HG02852 (cell line): ENCODE measurements at regions not wholly inside any gene's neighbourhood (a gene's known extent, or its start where the extent isn't known, plus 50 kb on each side); places are given as distances from the start of the nearest gene placed in this dataset.
"Not testable (repeated sequence)": the region's sequence is repeated elsewhere in the genome, so short reads cannot be mapped to it uniquely, and the experiment has no call there.

Experiments
- ATAC-seq: cut with Tn5 transposase; IDR thresholded peaks from one replicate; pipeline ENCODE4 v1.9.1; 2021; ENCODE audit warnings: mild to moderate bottlenecking, moderate library complexity; ENCODE audit not compliant: unreplicated experiment

- not testable (repeated sequence) for ATAC-seq
These were observed 111.2 kb upstream of the CYLC1 start for GRCh38 chrX:83749736-83750135.

- not testable (repeated sequence) for ATAC-seq
These were observed 110.5 kb upstream of the CYLC1 start for GRCh38 chrX:83750451-83750850.

GRCh38 chrX:83759872-83760271, 101.1 kb upstream of the CYLC1 start:
- ATAC-seq, result peak; percentile 62

GRCh38 chrX:83771664-83772063, 89.3 kb upstream of the CYLC1 start:
- no peak for ATAC-seq
